HepG2 (cell line): ENCODE measurements at regions not wholly inside any gene's neighbourhood (a gene's known extent, or its start where the extent isn't known, plus 50 kb on each side); places are given as distances from the start of the nearest gene placed in this dataset.

Source experiments
- CTCF ChIP-seq: sonication (generic); formaldehyde crosslinking; IDR thresholded peaks from 2 replicates; pipeline ENCODE4 v1.5.0; 2020; ENCODE audit warnings: mild to moderate bottlenecking, missing genetic modification reagents, moderate library complexity
- ELF1 ChIP-seq: sonication (generic); formaldehyde crosslinking; IDR thresholded peaks from 2 replicates; pipeline ENCODE4 v1.4.0; 2020; ENCODE audit warnings: missing genetic modification reagents
- EP300 ChIP-seq, 3 experiments: sonication (generic) in 1 of 3; formaldehyde crosslinking in 1 of 3; IDR thresholded peaks; 2 replicates each; pipeline versions ENCODE4 v1.5.1 to v1.6.1; 2011 to 2020; ENCODE audit warnings: low read depth in 2 of 3, low read length in 2 of 3, borderline replicate concordance in 1 of 3, improper control_type of control experiment in 1 of 3, mild to moderate bottlenecking in 1 of 3, missing genetic modification reagents in 1 of 3, moderate library complexity in 1 of 3
- KAT2B ChIP-seq: fragments of 150-350 bp; IDR thresholded peaks from 2 replicates; pipeline ENCODE4 v1.6.1; 2014; ENCODE audit warnings: low read depth, low read length, borderline replicate concordance
- RAD21 ChIP-seq: fragments of 450-650 bp; formaldehyde crosslinking; IDR thresholded peaks from 2 replicates; pipeline ENCODE4 v1.5.0; 2020; ENCODE audit warnings: mild to moderate bottlenecking
- ZNF713 ChIP-seq: sonication (generic); formaldehyde crosslinking; IDR thresholded peaks from 2 replicates; pipeline ENCODE4 v1.4.0; 2020; ENCODE audit warnings: mild to moderate bottlenecking, missing genetic modification reagents

GRCh38 chr3:7957024-7957423 lies 544.6 kb upstream of the LMCD1 start:
- TF ChIP-seq CTCF (CRISPR knock-in tag) (no peak), RAD21 (CRISPR knock-in tag) (no peak), KAT2B (no peak), ELF1 (no peak), EP300 (IDR thresholded peaks at IDR 0.05; ENCODE audit: low read depth in 2 of 2, low read length in 2 of 2) (no peak), EP300 (CRISPR knock-in tag; IDR thresholded peaks at IDR 0.05; ENCODE audit: borderline replicate concordance) (no peak), ZNF713 (no peak)
